ENCODE measurements at regions not wholly inside any gene's neighbourhood (a gene's known extent, or its start where the extent isn't known, plus 50 kb on each side); places are given as distances from the start of the nearest gene placed in this dataset.
A peak's percentile ranks its signal among the peaks of the same experiment; 100 is the strongest.
"Not testable (repeated sequence)": the region's sequence is repeated elsewhere in the genome, so short reads cannot be mapped to it uniquely, and the experiment has no call there.

DNA sequence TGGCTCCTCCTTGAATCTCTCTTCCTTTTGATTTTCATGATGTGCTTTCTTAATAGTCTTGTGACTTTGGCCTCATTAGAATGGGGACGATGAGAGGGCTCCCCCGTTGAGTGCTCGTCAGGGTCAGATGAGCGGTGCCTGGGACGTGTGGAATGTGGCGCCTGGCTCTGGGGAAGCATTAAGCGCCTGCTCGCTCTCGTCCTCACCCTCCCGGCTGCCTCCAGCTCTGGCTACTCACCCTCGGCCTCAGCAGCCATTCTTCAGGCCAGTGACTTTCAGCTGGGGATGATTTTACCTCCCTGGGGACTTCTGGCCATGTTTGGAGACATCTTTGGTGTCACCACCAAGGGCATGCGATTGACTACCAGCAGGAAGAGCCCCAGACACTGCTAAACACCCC lies 69.7 kb downstream of the RPS6KA4 start:
- DNase-seq (ENCODE audit: low read depth): no peak

DNA sequence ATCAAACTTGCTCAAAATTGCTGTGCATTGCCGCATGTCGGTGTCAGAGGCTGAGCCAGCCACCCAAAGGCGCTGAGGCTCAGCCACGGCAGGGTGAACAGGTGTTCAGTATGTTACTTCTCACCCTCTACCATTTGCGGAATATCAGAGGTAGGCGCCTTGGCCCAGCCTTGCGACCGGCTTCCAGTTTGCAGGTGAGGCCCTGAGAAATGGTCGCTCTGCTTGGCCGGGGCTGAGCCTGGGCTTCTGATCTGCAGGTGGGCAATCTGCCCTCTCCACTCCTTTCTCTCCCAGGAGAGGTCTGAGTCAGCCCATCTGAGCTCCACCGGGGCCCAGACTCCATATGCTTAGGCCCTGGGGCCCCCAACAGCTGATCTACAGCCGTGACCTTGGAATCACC lies 71.0 kb downstream of the RPS6KA4 start:
- DNase-seq (ENCODE audit: low read depth): no peak

DNA sequence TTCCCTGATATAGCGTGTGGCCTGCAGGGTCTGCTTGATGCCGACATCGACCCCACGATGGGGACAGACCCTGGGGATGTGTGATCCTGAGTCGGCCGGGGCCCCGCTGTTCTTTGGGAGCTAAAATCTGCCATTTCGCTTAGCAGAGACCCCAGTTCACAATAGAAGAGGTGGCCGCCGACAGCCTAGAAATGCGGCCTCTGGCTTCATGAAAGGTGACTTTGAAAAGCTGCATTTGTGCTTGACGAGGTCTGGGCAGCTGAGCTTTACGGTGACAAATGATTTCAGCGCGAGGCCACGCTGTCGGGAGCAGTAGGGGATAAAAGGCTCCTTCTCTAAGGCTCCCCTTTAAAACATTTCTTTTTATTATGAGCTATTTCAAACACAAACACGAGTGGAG lies 71.7 kb downstream of the RPS6KA4 start:
- no peak for DNase-seq (ENCODE audit: low read depth)

DNA sequence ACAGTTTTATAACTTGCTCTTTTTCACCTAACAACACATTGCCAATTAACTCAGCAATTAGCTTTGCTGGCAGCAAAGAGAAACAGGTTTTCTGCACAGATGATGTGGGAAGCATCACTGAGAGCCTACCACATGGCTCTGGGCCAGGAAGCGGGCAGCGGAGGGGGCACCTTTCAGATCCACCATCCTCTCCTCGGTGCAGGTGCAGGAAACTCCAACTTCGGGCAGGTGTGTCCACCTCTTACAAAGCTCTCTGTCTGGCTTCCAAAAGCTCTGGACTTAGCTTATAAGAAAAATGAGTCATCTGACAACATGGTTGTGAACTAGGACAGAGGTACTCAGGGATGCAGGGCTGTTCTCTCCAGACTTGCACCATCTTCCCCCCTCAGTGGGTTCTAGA lies 77.0 kb downstream of the RPS6KA4 start:
- no peak for DNase-seq (ENCODE audit: low read depth)

DNA sequence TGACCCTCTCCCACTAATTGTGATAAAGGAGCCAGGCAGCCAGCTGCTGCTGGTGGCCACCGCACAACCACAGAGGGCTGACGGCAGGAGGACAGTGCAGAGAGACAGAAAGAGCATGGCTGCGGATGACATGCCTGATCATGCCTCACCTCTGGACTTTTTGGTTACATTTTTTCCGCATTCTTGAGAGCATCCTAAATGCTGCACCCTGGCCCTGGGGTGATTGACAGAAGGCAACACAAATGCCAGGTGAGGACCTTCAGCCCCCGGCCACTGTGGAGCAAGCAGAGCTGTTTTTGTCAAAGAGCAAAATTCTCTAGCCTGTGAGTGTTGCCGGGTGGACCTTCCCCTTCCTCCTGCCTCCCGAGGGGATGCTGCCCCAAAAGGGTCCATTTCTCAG lies 78.5 kb downstream of the RPS6KA4 start:
- no peak for DNase-seq (ENCODE audit: low read depth)

DNA sequence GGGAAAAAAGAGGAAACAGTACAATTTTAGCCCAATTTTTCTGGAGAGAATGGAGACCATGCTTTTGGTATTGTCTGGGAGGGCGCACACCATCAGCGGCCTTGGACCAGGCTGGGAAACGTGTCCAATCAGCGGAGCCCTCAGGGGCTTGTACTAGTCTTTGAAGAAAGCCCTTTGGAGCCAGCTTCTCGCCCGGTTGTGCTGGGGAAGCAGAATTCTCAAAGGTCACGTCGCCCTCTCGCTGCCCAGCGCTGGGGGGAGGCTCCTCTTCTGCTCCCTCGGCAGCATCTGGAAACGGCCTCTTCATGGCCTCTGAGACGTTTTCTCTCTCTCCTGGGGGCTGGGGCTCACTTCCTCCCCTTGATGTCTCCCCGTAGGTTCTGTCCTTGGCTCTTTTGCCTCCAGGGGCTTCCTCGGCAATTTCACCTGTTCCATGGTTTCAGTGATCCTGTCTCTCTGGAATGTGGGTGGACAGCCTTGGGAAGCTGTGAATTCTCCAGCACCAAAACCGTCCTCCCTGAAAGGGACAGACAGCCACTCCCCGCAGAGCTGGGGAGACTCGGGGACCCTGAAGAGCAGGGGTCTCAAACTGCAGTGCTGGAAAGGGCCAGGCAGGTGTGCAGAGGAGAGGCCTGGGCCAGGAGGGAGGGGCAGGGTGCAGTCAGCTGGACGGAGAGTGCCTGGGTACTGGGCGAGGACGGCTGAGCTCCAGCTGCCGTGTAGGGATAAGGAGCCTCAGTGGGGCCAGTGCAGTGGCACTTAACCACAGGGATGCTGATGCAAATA lies 80.2 kb downstream of the RPS6KA4 start:
- DNase-seq (ENCODE audit: low read depth): no peak

DNA sequence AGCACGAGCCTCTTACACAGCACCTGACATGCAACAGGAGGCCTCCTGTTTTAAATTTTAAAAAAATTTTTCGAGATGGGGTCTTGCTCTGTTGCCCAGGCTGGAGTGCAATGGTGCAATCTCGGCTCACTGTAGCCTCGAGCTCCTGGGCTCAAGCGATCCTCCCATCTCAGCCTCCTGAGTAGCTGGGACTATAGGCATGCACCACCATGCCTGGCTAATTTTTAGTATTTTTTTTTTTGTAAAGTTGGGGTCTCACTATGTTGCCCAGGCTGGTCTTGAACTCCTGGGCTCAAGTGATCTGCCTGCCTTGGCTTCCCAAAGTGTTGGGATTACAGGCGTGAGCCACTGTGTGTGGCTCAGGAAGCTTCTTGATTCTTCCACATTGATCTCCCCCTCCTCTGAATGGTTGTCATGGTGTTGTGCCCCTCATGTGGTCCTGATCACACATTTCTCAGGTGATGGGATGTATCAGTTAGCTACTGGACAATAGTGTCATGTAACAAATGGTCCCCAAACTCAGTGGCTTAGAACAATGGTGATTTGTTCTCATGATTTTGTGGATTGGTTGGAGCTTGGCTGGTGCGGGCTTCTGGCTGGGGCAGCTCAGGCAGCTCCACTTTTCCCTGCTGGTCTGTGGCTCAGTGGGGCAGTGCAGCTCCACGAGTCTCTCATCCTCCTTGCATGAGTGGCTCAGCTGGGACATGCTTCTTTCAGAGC lies 81.0 kb downstream of the RPS6KA4 start:
- not testable (repeated sequence) for DNase-seq (ENCODE audit: low read depth)

DNA sequence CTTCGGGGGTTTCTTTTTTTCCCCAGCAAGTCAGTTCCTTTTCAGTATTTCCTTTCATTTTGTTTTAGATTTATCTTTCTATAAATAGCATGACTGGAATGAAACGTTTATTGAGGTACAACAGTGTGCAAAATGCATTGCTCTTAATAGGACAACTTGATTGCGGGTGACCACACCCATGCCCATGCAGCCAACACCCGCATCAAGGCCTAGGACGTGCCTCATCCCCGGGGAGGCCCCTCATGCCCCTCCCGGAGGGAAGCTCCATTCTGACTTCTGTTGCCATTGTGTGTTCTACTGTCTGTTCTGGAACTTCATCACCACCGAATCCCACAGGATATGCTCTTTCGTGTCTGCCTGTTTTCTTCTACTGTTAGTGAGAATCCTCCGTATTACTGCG lies 82.2 kb downstream of the RPS6KA4 start:
- DNase-seq (ENCODE audit: low read depth): no peak

DNA sequence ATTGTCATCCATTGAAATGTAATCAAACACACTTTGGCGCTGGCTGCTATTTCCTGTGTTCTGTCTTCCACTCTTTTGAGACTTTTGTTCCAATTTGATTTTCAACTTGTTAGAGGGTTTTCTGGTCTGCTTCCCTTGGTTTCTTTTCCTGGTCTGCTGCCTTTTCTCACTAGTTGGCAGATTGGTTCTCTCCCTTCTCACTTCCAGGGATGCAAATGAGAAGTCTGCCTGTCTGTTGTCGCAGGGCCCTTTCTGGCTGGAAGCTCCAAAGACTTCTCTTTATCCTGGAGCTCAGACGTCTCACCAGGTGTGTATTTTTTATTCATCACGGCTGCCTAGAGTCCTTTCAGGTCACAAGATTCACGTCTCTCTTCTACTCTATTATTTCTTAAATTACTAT lies 84.0 kb downstream of the RPS6KA4 start:
- no peak for DNase-seq (ENCODE audit: low read depth)

DNA sequence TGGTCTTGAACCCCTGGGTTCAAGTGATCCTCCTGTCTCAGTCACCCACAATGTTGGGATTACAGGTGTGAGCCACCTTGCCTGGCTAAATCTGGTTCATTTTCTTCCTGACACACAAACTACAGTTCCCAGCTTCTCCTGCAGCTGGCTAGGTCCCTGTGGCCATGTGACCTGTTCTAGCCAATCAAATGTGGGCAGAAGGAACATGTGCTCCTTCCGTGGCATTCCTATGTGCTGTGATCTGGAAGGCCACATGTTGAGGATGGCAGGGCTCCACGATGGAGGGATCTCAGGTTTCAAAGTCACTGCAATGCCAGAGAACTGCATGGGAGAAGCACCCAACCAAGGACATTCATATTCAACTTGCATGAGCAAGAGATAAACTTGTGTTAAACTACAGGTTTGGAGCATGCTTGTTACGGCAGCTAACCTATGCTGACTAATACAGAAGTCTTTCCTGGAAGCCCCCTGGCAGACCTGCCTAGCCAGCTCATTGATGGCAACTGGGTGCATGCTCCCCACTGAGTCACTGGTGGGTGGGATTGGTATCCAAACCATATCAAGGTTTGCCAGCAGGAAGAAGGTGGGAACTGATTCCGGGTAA lies 86.0 kb downstream of the RPS6KA4 start:
- DNase-seq (ENCODE audit: low read depth): no peak

DNA sequence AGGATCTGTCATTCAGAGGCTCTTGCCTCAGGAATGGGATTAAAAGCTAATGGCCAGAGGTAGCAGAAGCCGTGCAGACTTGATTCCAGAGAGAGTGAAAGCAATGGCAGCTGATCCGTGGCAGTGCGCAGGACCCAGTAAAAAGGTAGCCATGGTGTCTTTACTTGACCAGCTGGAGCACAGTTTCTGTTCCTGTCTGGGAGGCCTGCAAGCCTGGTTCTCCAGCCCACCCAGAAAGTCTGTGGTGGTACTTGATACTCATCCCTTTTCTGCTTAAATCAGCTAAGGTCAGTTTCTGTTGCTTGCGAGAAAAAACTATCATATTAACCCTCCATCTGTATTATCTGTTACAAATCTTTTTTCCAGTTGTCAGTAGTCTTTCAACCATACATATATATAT lies 86.7 kb downstream of the RPS6KA4 start:
- no peak for DNase-seq (ENCODE audit: low read depth)

DNA sequence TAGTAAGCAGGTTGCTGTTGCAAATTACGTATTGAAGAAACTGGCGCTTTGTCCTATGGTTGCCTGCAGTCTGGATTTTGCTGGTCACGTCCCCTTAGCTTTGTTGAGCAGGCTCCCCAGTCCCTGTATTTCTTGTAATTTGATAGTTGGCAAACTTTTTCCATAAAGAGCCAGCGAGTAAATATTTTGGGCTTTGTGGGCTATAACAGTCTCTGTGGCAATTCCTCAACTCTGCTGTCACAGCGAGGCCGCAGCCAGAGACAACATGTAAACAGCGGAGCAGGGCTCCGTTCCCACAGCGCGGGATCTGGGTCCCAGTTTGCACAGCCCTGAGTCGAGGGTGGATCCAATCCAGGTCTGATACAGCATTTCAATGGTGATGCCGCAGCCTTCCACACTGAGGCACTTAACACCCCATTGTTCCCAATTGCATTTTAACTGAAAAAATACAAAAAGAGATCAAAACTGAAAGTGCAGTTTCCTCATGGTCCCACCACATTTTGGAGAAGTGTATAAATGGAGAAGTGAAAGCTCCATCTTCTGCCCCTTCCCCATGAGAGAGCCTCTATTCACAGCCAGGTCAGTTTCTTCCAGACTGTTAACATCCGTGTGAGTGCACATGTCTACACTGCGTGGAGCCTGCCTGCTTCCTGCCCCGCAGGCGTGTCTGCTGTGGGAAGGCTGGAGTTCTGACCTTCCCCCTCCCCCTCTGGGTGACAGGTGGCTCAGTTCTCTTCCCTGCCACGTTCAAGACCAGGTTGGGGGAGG lies 89.1 kb downstream of the RPS6KA4 start:
- no peak for DNase-seq (ENCODE audit: low read depth)

DNA sequence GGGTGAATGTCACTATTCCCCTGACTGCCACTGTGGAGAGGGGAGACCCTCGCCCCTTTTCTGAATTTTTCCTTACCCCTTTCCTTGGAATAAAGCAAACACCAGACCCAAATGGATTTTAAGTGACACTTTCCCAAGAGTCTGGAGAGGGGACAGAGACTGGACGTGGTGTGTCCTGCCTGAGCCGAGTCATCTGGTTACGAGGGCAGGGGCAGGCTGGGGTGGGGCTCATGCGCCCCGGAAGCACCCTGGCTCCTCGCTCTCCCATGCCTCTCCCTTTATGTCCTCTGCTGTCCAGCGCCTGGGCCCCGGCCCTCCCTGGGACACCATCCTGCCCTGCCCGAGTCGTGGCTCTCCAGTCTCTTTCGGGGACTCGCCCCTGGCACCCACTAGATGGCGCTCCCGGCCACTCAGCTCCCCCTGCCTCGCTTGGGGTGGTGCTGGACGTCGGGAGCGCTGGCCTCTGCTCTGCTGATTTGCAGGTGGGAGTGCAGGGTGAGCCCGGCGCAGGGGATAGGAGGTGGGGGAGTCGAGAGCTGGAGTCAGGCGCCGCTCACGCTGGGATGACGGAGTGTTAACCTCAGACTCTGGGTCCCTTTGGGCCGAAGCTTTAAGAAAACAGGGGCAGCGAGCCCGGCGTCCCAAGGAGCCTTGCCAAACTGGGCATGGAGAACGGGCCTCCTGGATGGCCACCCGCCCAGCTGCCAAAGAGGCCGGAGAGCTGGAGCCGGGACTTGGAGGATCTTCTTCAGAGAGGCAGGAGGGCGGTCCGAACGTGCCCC lies 89.8 kb downstream of the RPS6KA4 start:
- peak; percentile 55 for DNase-seq (ENCODE audit: low read depth)

DNA sequence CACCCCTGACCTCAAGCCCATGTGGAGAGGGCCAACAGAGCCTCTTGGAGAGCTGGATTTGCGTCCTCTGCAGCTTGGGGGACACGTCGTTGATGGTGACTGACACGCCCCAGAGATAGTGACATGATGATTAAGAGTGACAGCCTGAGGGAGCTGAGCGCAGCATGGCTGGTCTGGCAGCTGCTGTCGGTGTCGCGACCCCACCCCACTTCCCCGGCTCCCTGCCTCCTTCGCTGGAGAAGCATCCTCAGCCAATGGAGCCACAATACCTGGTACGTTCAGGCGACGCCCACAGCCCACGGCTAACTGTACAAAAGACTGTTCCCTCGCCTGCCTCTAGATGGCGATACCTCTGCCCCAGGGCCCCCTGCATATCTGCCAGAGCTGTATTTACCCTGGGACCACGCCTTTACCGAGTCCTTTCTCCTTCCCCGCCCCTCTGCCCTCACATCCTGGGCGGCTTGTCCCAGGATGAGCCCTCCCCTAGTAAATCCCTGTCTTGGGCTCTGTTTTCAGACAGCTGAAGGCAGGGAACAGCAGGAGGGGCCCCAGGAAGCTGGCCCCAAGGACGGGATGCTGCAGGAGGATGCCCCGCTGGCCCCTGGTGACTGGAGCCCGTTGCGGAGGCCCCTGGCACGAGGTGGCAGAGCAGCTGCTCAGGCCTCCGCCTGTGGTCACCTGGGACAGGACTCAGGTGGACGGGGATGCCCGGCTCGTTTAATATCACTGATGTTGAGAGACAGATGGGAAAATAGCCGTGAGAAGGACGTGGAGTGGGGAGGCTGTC lies 90.6 kb downstream of the RPS6KA4 start:
- peak; percentile 49 for DNase-seq (ENCODE audit: low read depth)

DNA sequence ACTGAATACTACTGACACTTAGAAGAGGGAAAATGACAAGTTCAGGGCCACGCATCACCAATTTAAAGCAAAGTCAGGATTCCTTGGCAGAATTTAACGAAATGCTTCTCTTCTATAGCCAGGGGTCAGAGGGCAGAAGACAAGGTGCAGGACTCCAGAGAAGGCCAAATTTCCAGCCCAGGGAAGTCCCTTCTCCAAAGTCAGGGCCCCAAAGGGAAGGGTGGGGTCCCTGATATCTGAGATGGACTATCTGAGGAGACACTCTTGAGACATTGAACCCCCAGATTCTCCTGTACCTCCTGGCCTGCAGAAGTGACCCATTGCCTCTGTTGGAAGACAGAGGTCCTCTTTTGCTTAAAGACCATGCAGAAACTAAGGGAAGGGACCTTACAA lies 91.2 kb downstream of the RPS6KA4 start:
- DNase-seq (ENCODE audit: low read depth): no peak

DNA sequence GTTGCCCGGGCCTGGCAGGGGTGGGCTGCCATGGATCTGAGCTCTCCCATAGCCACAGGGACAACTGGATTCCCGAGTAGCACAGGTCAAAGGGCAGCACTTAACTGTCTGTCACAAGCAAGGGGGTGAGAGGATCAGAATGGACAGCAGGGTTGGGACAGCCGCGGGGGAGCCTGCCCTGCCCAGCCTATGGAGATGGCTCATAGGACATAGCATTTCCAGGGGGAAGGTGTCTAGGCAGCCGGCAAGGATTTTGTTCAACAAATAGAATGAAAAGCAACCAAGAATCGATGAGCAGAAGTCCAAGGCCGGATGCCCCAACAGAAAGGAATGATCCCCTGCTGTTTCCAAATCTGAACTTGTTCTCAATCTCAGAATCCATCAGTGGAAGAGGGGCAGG lies 92.9 kb downstream of the RPS6KA4 start:
- no peak for DNase-seq (ENCODE audit: low read depth)

DNA sequence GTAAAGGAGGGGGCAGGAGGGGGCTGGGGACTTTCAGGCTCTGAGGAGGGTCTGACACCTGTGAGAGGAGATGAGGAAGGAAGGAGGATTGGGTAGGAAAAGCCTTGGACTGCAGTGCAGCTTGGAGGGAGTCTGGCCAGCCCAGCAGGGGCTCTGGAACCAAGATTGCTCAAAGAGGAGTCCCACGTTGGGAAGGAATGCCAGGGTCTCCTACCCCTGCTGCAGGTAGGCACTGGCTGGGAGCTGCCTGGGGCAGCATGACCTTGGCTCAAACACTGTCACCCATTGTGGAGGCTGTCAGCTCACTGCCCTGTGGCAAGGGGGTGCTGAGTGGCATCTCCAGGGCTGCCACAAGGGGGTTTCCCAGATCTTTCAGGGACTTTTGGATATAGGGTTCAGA lies 94.5 kb downstream of the RPS6KA4 start:
- DNase-seq (ENCODE audit: low read depth): no peak

DNA sequence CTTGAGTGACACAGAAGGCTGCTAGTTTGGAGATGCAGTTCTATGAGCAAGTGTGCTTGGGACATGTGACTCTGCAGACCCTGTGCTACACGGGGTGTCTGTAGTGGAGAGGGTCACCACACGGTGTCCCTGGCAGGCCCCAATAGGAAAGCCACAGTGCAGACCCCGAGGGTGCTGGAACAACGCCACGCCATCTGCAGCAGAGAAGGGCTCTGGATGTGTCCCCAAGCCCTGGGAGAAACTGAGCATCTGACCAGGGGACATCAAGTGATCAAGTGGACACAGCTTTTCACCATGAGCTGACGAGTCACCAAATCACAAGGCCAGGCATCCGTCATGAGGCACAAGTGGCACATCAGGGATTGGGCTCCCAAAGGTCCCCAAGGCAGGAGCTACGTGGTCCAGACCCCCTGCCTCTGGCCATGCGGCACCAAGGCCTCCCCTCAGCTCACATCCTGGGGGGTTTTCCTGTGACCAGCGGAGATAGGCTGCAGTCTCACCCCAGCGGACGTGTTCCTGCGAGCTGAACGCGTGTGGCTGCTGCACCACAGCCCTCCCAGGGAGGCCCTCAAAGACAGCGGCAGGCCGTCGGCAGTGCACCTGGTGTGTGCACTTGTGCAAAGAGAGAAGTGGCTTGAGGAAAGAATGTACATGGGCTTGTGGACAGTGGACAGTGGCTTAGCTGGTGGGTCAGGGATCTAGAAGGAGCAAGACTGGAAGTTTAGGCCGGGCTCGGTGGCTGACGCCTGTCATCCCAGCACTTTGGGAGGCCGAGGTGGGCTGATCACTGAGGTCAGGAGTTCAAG lies 96.7 kb downstream of the RPS6KA4 start:
- no peak for DNase-seq (ENCODE audit: low read depth)

DNA sequence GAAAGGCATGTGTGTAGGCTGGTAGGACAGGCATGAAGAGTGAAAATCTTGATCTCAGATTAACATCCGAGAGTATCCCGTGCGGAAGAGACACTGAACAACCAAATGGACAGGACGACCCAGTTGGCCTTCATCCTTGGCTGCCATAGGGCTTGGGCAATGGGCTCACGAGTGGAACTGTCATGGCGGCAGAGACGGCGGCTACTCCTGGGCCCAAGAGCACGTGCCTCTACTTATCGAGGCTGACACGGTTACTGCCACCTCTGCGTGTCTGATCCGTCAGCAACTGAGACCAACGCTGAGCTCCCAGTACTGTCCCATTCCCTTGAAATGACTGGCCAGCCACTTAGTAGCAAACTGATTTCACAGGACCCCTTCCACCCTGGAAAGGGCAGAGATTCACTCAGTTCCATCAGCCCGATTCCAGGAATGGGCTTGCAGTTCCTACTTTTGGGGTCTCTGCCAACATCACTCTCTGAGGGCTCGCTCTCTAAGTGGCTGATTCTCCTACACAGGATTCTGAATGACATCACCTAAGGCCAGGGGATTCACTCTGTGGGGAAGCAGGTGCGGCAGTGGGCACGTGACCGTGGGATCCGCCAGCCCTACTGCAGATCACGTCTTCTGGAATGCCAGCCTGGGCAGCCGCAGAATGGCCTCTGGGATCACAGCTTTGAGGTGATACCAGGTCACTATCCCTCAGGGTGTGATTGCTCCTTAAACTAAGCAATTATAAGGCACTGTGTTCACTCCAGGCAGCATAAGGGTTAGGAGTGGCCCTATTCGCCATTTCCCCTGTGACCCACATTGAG lies 97.8 kb downstream of the RPS6KA4 start:
- no peak for DNase-seq (ENCODE audit: low read depth)
